ENCODE measurements at regions not wholly inside any gene's neighbourhood (a gene's known extent, or its start where the extent isn't known, plus 50 kb on each side); places are given as distances from the start of the nearest gene placed in this dataset.

- Histone ChIP-seq H3K4me1 (no peaks in the 10 kb centered on the region), H3K27me3 (no peaks in the 10 kb centered on the region), H3K9me3 (no peaks in the 10 kb centered on the region), H3K36me3 (no peaks in the 10 kb centered on the region), H3K4me3 (no peak overlapping the region), H3K27ac (no peak overlapping the region)
- DNase-seq (ENCODE audit: low spot score in 2 of 2): no peak
- TF ChIP-seq POLR2AphosphoS5 (IDR thresholded peaks at IDR 0.05) (no peak), CTCF (IDR thresholded peaks at IDR 0.05) (no peak), POLR2A (IDR thresholded peaks at IDR 0.05) (no peak)
- intact Hi-C loops (cut with DNase I; ENCODE audit: low total_unique reads): no loop called here
Observed at GRCh38 chr2:48856657-48857056, 101.1 kb upstream of the LHCGR start.

GRCh38 chr2:48856144-48856543 lies 100.6 kb upstream of the LHCGR start:
- Histone ChIP-seq H3K4me1 (no peaks in the 10 kb centered on the region), H3K27ac (no peak overlapping the region), H3K36me3 (no peaks in the 10 kb centered on the region), H3K4me3 (no peak overlapping the region), H3K9me3 (no peaks in the 10 kb centered on the region), H3K27me3 (no peaks in the 10 kb centered on the region)
- DNase-seq (ENCODE audit: low spot score in 2 of 2): no peak
- intact Hi-C loops (cut with DNase I; ENCODE audit: low total_unique reads): no loop called here
- TF ChIP-seq CTCF (IDR thresholded peaks at IDR 0.05) (no peak), POLR2AphosphoS5 (IDR thresholded peaks at IDR 0.05) (no peak)

- H3K27me3 ChIP-seq: no peaks in the 10 kb centered on the region
Observed at GRCh38 chr2:48855142-48855541, 99.6 kb upstream of the LHCGR start.

GRCh38 chr2:48854681-48855080 lies 99.2 kb upstream of the LHCGR start:
- no peak for DNase-seq (ENCODE audit: low spot score in 2 of 2)
- no peak overlapping the region for H3K4me3 ChIP-seq
- intact Hi-C loops (cut with DNase I; ENCODE audit: low total_unique reads): no loop called here
- no peaks in the 10 kb centered on the region for H3K36me3 ChIP-seq
- H3K27ac ChIP-seq: no peak overlapping the region
- no peaks in the 10 kb centered on the region for H3K9me3 ChIP-seq
- TF ChIP-seq CTCF (IDR thresholded peaks at IDR 0.05): no peak
- no peak for TF ChIP-seq POLR2AphosphoS5 (IDR thresholded peaks at IDR 0.05)
- TF ChIP-seq POLR2A (IDR thresholded peaks at IDR 0.05): no peak
- no peaks in the 10 kb centered on the region for H3K27me3 ChIP-seq
- H3K4me1 ChIP-seq: no peaks in the 10 kb centered on the region

More at GRCh38 chr2:48855142-48855541, 99.6 kb upstream of the LHCGR start:
- H3K36me3 ChIP-seq: no peaks in the 10 kb centered on the region
- no peak for DNase-seq (ENCODE audit: low spot score in 2 of 2)
- H3K4me1 ChIP-seq: no peaks in the 10 kb centered on the region
- intact Hi-C loops (cut with DNase I; ENCODE audit: low total_unique reads): no loop called here
- no peak overlapping the region for H3K27ac ChIP-seq
- TF ChIP-seq CTCF (IDR thresholded peaks at IDR 0.05) (no peak), POLR2A (IDR thresholded peaks at IDR 0.05) (no peak), POLR2AphosphoS5 (IDR thresholded peaks at IDR 0.05) (no peak)
- no peak overlapping the region for H3K4me3 ChIP-seq
- H3K9me3 ChIP-seq: no peaks in the 10 kb centered on the region

GRCh38 chr2:48852938-48853337 lies 97.4 kb upstream of the LHCGR start:
- Histone ChIP-seq H3K36me3 (no peaks in the 10 kb centered on the region), H3K9me3 (no peaks in the 10 kb centered on the region), H3K27me3 (no peaks in the 10 kb centered on the region), H3K27ac (no peak overlapping the region), H3K4me1 (no peaks in the 10 kb centered on the region), H3K4me3 (no peak overlapping the region)
- no peak for TF ChIP-seq POLR2AphosphoS5 (IDR thresholded peaks at IDR 0.05)
- TF ChIP-seq POLR2A (IDR thresholded peaks at IDR 0.05): no peak
- TF ChIP-seq CTCF (IDR thresholded peaks at IDR 0.05): no peak
- intact Hi-C loops (cut with DNase I; ENCODE audit: low total_unique reads): no loop called here
- no peak for DNase-seq (ENCODE audit: low spot score in 2 of 2)
